ENCODE measurements at regions not wholly inside any gene's neighbourhood (a gene's known extent, or its start where the extent isn't known, plus 50 kb on each side); places are given as distances from the start of the nearest gene placed in this dataset.

- TF ChIP-seq CTCF (IDR thresholded peaks at IDR 0.05) = no peak
- no peak for TF ChIP-seq POLR2A (IDR thresholded peaks at IDR 0.05)
Measured at GRCh38 chr4:72666910-72667309, 97.9 kb upstream of the ADAMTS3 start.

Measured in Peyer's patch (tissue), 4 donors.